ENCODE measurements at regions not wholly inside any gene's neighbourhood (a gene's known extent, or its start where the extent isn't known, plus 50 kb on each side); places are given as distances from the start of the nearest gene placed in this dataset.

DNA sequence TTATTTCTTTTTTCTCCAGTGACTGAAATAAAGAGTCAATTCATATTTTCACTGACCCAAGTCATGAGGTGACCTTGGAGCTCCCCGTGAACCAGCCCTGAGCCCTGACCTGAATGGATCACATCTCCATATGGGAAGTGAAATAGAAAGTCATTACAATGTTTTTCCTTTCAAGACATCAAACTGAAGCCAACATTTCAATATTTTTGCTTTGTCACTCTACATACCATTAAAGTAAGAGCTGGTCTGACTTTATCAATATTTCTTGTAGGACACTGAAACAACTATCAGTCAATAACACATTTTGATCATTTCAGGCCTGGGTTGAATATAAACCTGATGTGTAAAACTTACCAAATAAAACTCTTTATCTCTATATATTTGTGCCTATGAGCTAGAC lies 249.8 kb upstream of the PHF14 start:
- ChIA-PET CTCF (no interaction called here), POLR2A (ENCODE audit: low non-redundant PET) (no interaction called here)
- Histone ChIP-seq H3K9me3 (ENCODE audit: low read depth, low read length, poor library complexity, severe bottlenecking) (no peaks in the 10 kb centered on the region), H3K4me3 (ENCODE audit: low read depth, low read length, poor library complexity, severe bottlenecking) (no peak overlapping the region), H3K27ac (ENCODE audit: low read depth, low read length, poor library complexity, severe bottlenecking) (no peak overlapping the region), H3K27me3 (replicated peaks; ENCODE audit: insufficient read depth, low read depth, low read length, poor library complexity) (no peaks in the 10 kb centered on the region), H3K4me1 (ENCODE audit: insufficient read depth, low read length, poor library complexity, severe bottlenecking) (no peaks in the 10 kb centered on the region), H3K36me3 (ENCODE audit: insufficient read depth, low read length, poor library complexity, severe bottlenecking) (no peaks in the 10 kb centered on the region)
- no peak for DNase-seq (ENCODE audit: low spot score)
- TF ChIP-seq, protein P1, sequence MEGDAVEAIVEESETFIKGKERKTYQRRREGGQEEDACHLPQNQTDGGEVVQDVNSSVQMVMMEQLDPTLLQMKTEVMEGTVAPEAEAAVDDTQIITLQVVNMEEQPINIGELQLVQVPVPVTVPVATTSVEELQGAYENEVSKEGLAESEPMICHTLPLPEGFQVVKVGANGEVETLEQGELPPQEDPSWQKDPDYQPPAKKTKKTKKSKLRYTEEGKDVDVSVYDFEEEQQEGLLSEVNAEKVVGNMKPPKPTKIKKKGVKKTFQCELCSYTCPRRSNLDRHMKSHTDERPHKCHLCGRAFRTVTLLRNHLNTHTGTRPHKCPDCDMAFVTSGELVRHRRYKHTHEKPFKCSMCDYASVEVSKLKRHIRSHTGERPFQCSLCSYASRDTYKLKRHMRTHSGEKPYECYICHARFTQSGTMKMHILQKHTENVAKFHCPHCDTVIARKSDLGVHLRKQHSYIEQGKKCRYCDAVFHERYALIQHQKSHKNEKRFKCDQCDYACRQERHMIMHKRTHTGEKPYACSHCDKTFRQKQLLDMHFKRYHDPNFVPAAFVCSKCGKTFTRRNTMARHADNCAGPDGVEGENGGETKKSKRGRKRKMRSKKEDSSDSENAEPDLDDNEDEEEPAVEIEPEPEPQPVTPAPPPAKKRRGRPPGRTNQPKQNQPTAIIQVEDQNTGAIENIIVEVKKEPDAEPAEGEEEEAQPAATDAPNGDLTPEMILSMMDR (conservative IDR thresholded peaks at IDR 0.05; ENCODE audit: low read depth, low read length): no peak
- no peak for TF ChIP-seq EZH2 (IDR thresholded peaks at IDR 0.05; ENCODE audit: borderline replicate concordance, low read depth, low read length, poor library complexity, severe bottlenecking)
- intact Hi-C loops (cut with micrococcal nuclease; ENCODE audit: unreplicated experiment): no loop called here
- BruUV-seq (replicated peaks): no TSS peak

DNA sequence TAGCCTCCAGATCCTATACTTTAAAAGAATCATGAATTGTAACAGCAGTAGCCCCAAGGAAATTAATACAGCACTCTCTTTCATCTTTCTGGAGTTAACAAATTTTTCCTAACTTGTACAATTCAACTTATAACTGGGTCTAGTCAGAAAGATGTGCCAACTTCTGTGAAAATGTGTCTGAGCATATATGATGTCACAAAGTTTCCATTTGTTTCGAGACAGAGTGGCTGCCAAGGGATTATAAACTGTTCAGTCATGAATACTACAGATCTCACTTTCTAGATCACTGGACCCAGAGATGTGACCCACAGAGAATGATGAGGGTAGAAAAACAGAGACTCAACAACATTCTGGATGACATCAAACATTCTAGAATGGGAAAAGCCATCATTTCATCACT lies 249.2 kb upstream of the PHF14 start:
- no peaks in the 10 kb centered on the region for H3K36me3 ChIP-seq (ENCODE audit: insufficient read depth, low read length, poor library complexity, severe bottlenecking)
- ChIA-PET POLR2A (ENCODE audit: low non-redundant PET) (no interaction called here), CTCF (no interaction called here)
- H3K9me3 ChIP-seq (ENCODE audit: low read depth, low read length, poor library complexity, severe bottlenecking): no peaks in the 10 kb centered on the region
- TF ChIP-seq, protein P1 (conservative IDR thresholded peaks at IDR 0.05; ENCODE audit: low read depth, low read length): no peak
- no peak for TF ChIP-seq EZH2 (IDR thresholded peaks at IDR 0.05; ENCODE audit: borderline replicate concordance, low read depth, low read length, poor library complexity, severe bottlenecking)
- no peak overlapping the region for H3K27ac ChIP-seq (ENCODE audit: low read depth, low read length, poor library complexity, severe bottlenecking)
- H3K4me3 ChIP-seq (ENCODE audit: low read depth, low read length, poor library complexity, severe bottlenecking): no peak overlapping the region
- BruUV-seq (replicated peaks): no TSS peak
- intact Hi-C loops (cut with micrococcal nuclease; ENCODE audit: unreplicated experiment): no loop called here
- H3K27me3 ChIP-seq (replicated peaks; ENCODE audit: insufficient read depth, low read depth, low read length, poor library complexity): no peaks in the 10 kb centered on the region
- no peak for DNase-seq (ENCODE audit: low spot score)
- no peaks in the 10 kb centered on the region for H3K4me1 ChIP-seq (ENCODE audit: insufficient read depth, low read length, poor library complexity, severe bottlenecking)

DNA sequence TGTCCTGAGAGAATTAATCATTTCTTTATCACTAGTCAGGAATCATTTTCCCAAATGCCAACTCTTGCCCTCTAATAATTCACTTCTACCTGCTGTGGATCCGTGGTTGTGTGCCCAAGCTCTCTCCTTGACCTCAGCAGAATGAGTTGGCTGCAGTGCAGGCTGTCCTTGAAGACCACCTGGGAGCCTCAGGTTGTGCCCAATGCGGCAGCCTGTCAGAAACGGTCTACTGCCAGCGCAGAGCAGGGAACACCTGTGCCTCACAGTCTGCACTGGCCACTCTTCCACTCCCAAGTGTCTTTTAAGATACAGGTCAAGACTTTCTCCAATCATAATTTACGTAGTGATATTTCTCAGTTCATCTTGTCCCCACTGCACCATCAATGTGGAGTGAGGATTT lies 246.0 kb upstream of the PHF14 start:
- CTCF ChIA-PET: no interaction called here

More for the DNA sequence above, 246.0 kb upstream of the PHF14 start:
- no peak for TF ChIP-seq EZH2 (IDR thresholded peaks at IDR 0.05; ENCODE audit: borderline replicate concordance, low read depth, low read length, poor library complexity, severe bottlenecking)
- TF ChIP-seq, protein P1 (conservative IDR thresholded peaks at IDR 0.05; ENCODE audit: low read depth, low read length): no peak
- BruUV-seq (replicated peaks): no TSS peak
- H3K36me3 ChIP-seq (ENCODE audit: insufficient read depth, low read length, poor library complexity, severe bottlenecking): no peaks in the 10 kb centered on the region
- H3K4me3 ChIP-seq (ENCODE audit: low read depth, low read length, poor library complexity, severe bottlenecking): no peak overlapping the region
- POLR2A ChIA-PET (ENCODE audit: low non-redundant PET): no interaction called here
- H3K27ac ChIP-seq (ENCODE audit: low read depth, low read length, poor library complexity, severe bottlenecking): no peak overlapping the region
- H3K9me3 ChIP-seq (ENCODE audit: low read depth, low read length, poor library complexity, severe bottlenecking): no peaks in the 10 kb centered on the region
- no peaks in the 10 kb centered on the region for H3K27me3 ChIP-seq (replicated peaks; ENCODE audit: insufficient read depth, low read depth, low read length, poor library complexity)
- intact Hi-C loops (cut with micrococcal nuclease; ENCODE audit: unreplicated experiment): no loop called here
- DNase-seq (ENCODE audit: low spot score): no peak
- no peaks in the 10 kb centered on the region for H3K4me1 ChIP-seq (ENCODE audit: insufficient read depth, low read length, poor library complexity, severe bottlenecking)
